ENCODE measurements at regions not wholly inside any gene's neighbourhood (a gene's known extent, or its start where the extent isn't known, plus 50 kb on each side); places are given as distances from the start of the nearest gene placed in this dataset.

- Histone ChIP-seq H3K27ac (no peak overlapping the region), H3K4me3 (no peak overlapping the region), H3K27me3 (no peaks in the 10 kb centered on the region), H3K4me1 (no peaks in the 10 kb centered on the region), H3K36me3 (no peaks in the 10 kb centered on the region), H3K9me3 (no peaks in the 10 kb centered on the region)
- TF ChIP-seq POLR2A (IDR thresholded peaks at IDR 0.05) (no peak), CTCF (IDR thresholded peaks at IDR 0.05) (no peak)
- DNase-seq = no peak
Measured at GRCh38 chr2:215870986-215871385, 142.4 kb downstream of the MREG start.

GRCh38 chr2:215870088-215870490, 143.3 kb downstream of the MREG start:
- Histone ChIP-seq H3K27me3 (no peaks in the 10 kb centered on the region), H3K36me3 (no peaks in the 10 kb centered on the region), H3K4me1 (no peaks in the 10 kb centered on the region), H3K27ac (no peak overlapping the region), H3K4me3 (no peak overlapping the region), H3K9me3 (no peaks in the 10 kb centered on the region)
- no peak for DNase-seq
- TF ChIP-seq POLR2A (IDR thresholded peaks at IDR 0.05) (no peak), CTCF (IDR thresholded peaks at IDR 0.05) (no peak)

GRCh38 chr2:215868846-215869543, 144.4 kb downstream of the MREG start:
- no peak overlapping the region for H3K27ac ChIP-seq
- no peaks in the 10 kb centered on the region for H3K27me3 ChIP-seq
- DNase-seq = no peak
- TF ChIP-seq CTCF (IDR thresholded peaks at IDR 0.05) = no peak
- no peak for TF ChIP-seq POLR2A (IDR thresholded peaks at IDR 0.05)
- no peaks in the 10 kb centered on the region for H3K4me1 ChIP-seq
- no peak overlapping the region for H3K4me3 ChIP-seq
- no peaks in the 10 kb centered on the region for H3K9me3 ChIP-seq
- H3K36me3 ChIP-seq = no peaks in the 10 kb centered on the region

- Histone ChIP-seq H3K27ac (no peak overlapping the region), H3K9me3 (no peaks in the 10 kb centered on the region), H3K4me1 (no peaks in the 10 kb centered on the region), H3K36me3 (no peaks in the 10 kb centered on the region), H3K27me3 (no peaks in the 10 kb centered on the region), H3K4me3 (no peak overlapping the region)
- no peak for DNase-seq
- TF ChIP-seq POLR2A (IDR thresholded peaks at IDR 0.05) (no peak), CTCF (IDR thresholded peaks at IDR 0.05) (no peak)
Measured at GRCh38 chr2:215866606-215867005, 146.7 kb downstream of the MREG start.

GRCh38 chr2:215863687-215864086, 149.7 kb downstream of the MREG start:
- Histone ChIP-seq H3K9me3 (no peaks in the 10 kb centered on the region), H3K27me3 (no peaks in the 10 kb centered on the region), H3K4me3 (no peak overlapping the region), H3K27ac (no peak overlapping the region), H3K36me3 (no peaks in the 10 kb centered on the region), H3K4me1 (no peaks in the 10 kb centered on the region)
- no peak for TF ChIP-seq CTCF (IDR thresholded peaks at IDR 0.05)
- no peak for DNase-seq

- H3K4me3 ChIP-seq = no peak overlapping the region
- H3K9me3 ChIP-seq = no peaks in the 10 kb centered on the region
- H3K27ac ChIP-seq = no peak overlapping the region
- DNase-seq = no peak
- no peaks in the 10 kb centered on the region for H3K27me3 ChIP-seq
- no peaks in the 10 kb centered on the region for H3K36me3 ChIP-seq
- no peaks in the 10 kb centered on the region for H3K4me1 ChIP-seq
- TF ChIP-seq CTCF (IDR thresholded peaks at IDR 0.05) (no peak), POLR2A (IDR thresholded peaks at IDR 0.05) (no peak)
Measured at GRCh38 chr2:215862351-215862771, 151.0 kb downstream of the MREG start.
